Nephron progenitor cell (in vitro differentiated cells): ENCODE measurements at regions not wholly inside any gene's neighbourhood (a gene's known extent, or its start where the extent isn't known, plus 50 kb on each side); places are given as distances from the start of the nearest gene placed in this dataset.

Source experiments
- DNase-seq: peaks from one replicate; pipeline ENCODE4 v3.0.0; 2021
- H3K27ac Mint-ChIP-seq: 2 replicates; pipeline ENCODE4 v1.8.0; 2021; ENCODE audit warnings: mild to moderate bottlenecking, moderate library complexity, mixed read lengths
- H3K27me3 Mint-ChIP-seq: 2 replicates; pipeline ENCODE4 v1.8.0; 2021; ENCODE audit warnings: mild to moderate bottlenecking, low read depth, mixed read lengths; ENCODE audit not compliant: poor library complexity
- H3K36me3 Mint-ChIP-seq: 2 replicates; pipeline ENCODE4 v1.8.0; 2021; ENCODE audit warnings: low read depth, mixed read lengths
- H3K4me1 Mint-ChIP-seq: 2 replicates; pipeline ENCODE4 v1.8.0; 2021; ENCODE audit warnings: mixed read lengths
- H3K4me3 Mint-ChIP-seq: 2 replicates; pipeline ENCODE4 v1.8.0; 2021; ENCODE audit warnings: mild to moderate bottlenecking, moderate library complexity, mixed read lengths
- H3K9me3 Mint-ChIP-seq: 2 replicates; pipeline ENCODE4 v1.8.0; 2021; ENCODE audit warnings: mild to moderate bottlenecking, moderate library complexity, mixed read lengths
- TF ChIP-seq, protein P1 (sequence below): fragments of 200-600 bp; sonication (generic); IDR thresholded peaks from 2 replicates; pipeline ENCODE4 v1.5.0; 2021; ENCODE audit warnings: antibody characterized with exemption

DNA sequence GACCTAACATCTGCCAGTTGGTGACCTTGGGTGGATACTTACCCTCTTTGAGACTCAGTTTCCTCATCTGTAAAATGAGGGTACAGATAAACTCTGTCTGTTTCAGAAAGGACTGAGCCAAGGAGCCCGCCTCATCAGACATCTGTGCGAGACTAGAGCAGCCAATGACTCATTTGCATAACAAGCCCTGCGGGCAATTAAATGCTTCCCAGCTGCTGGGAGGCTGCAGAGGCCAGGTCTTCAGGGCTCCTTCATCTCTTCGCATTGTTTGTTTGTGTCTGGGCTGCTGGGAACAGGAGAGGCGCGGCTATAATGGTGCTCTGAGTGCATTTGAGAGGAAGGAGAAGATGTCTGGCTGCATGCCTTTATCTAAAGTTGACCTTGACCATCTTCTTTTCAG is 85.0 kb downstream of the ADRA2C start:
- Mint-ChIP-seq H3K36me3 (no peaks in the 10 kb centered on the region), H3K4me1 (peaks cover 16% of the 10 kb centered on the region), H3K27me3 (peaks cover 25% of the 10 kb centered on the region), H3K9me3 (peaks cover 13% of the 10 kb centered on the region), H3K27ac (no peak overlapping the region), H3K4me3 (no peak overlapping the region)
- no peak for DNase-seq
- TF ChIP-seq, protein P1, sequence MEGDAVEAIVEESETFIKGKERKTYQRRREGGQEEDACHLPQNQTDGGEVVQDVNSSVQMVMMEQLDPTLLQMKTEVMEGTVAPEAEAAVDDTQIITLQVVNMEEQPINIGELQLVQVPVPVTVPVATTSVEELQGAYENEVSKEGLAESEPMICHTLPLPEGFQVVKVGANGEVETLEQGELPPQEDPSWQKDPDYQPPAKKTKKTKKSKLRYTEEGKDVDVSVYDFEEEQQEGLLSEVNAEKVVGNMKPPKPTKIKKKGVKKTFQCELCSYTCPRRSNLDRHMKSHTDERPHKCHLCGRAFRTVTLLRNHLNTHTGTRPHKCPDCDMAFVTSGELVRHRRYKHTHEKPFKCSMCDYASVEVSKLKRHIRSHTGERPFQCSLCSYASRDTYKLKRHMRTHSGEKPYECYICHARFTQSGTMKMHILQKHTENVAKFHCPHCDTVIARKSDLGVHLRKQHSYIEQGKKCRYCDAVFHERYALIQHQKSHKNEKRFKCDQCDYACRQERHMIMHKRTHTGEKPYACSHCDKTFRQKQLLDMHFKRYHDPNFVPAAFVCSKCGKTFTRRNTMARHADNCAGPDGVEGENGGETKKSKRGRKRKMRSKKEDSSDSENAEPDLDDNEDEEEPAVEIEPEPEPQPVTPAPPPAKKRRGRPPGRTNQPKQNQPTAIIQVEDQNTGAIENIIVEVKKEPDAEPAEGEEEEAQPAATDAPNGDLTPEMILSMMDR, result no peak

DNA sequence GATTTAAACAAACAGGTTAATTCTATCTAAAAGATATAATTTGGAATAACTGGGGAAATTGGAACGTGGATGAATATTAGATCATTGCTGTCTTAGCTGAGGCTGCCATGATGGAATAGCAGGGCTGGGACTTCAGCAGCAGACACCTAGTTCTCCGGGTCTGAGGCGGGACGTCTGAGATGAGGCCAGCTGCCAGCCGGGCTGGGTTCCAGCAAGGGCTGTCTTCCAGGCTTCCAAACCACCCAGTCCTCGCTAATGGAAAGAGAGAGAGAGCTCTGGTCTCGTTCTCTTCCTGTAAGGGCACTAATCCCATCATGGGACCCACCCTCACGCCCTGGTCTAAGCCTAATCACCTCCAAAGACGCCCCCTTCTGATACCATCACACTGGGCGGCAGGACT is 85.7 kb downstream of the ADRA2C start:
- TF ChIP-seq, protein P1, result no peak
- peaks cover 32% of the 10 kb centered on the region for H3K27me3 Mint-ChIP-seq
- no peaks in the 10 kb centered on the region for H3K36me3 Mint-ChIP-seq
- no peak overlapping the region for H3K4me3 Mint-ChIP-seq
- peaks cover 13% of the 10 kb centered on the region for H3K9me3 Mint-ChIP-seq
- no peak for DNase-seq
- no peak overlapping the region for H3K27ac Mint-ChIP-seq
- peaks cover 11% of the 10 kb centered on the region for H3K4me1 Mint-ChIP-seq

DNA sequence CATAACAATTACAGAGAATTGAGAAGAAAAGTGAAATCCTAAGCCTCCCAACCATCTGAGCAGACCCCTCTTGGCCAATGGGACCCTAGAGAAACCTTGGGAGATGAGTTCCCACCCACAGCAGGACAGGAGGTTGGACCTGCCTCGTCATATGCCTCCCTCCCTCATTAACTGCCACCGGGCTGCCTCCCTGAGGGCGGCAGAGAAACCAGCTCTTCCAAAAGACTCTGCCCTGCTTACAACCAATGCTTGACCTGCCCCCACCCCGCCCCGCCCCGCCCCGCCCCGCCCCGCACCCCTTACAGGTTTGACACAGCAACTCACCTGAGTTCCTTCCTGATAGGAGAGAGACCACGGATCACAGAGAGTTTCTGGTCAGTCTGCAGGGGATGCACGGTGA is 86.1 kb downstream of the ADRA2C start:
- TF ChIP-seq, protein P1, result no peak

DNA sequence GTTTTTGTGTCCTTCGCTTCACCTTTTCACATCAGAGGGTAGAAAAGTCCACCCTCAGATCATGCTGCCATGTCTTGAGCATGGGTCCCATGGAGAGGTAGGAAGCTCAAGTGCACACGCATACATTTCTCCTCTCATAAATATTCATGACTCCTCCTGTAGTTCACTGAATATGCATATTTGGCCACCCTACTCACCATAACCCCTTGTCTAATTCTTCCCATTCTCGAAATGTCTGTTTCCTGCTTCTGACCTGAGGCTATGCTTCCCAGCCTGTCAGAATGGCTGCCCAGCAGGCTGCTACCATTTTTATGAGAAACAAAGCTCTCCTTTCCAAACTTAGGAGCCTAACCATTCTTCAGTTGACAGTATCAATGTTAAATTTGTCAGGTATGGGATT is 86.5 kb downstream of the ADRA2C start:
- TF ChIP-seq, protein P1, result no peak
- peaks cover 13% of the 10 kb centered on the region for H3K9me3 Mint-ChIP-seq
- H3K4me1 Mint-ChIP-seq, result peaks cover 4% of the 10 kb centered on the region
- no peaks in the 10 kb centered on the region for H3K36me3 Mint-ChIP-seq
- H3K27ac Mint-ChIP-seq, result no peak overlapping the region
- H3K27me3 Mint-ChIP-seq, result peaks cover 32% of the 10 kb centered on the region
- H3K4me3 Mint-ChIP-seq, result no peak overlapping the region
- no peak for DNase-seq

More for the DNA sequence above, 86.1 kb downstream of the ADRA2C start:
- Mint-ChIP-seq H3K27me3 (peaks cover 32% of the 10 kb centered on the region), H3K36me3 (no peaks in the 10 kb centered on the region), H3K4me1 (peaks cover 7% of the 10 kb centered on the region), H3K4me3 (no peak overlapping the region), H3K27ac (no peak overlapping the region), H3K9me3 (peaks cover 13% of the 10 kb centered on the region)
- no peak for DNase-seq

DNA sequence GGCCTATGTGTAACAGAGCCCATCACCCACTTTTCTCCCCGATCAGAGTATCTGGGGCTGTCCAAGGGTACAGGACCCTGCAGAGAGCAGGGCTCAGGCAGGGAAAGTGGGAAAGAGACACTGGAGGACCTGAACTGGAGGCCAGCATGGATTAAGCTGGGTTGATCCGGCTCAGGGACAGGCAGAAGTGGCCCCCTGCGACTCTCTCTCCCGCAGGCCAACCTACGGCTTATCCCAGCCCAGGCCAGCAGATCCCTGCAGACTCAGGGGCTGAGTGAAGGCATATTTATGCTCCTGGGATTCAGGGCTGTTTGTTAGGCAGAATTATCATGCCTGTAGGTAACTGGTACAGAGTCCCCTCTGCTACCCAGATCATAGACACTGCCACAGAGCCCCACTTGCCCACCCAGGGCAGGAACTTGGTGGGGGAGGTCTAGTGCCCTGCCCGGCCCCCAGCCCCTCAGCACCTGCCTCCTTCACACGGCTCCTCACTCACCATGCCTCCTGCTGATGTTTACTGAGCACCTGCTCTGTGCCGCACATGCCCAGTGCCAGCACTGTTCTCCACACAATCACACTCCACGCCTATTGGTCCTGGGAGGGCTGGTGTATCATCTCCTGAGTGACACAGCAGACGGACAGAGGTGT is 87.3 kb downstream of the ADRA2C start:
- Mint-ChIP-seq H3K9me3 (peaks cover 13% of the 10 kb centered on the region), H3K4me3 (no peak overlapping the region), H3K36me3 (no peaks in the 10 kb centered on the region), H3K27me3 (peaks cover 36% of the 10 kb centered on the region), H3K27ac (no peak overlapping the region), H3K4me1 (no peaks in the 10 kb centered on the region)
- TF ChIP-seq, protein P1, result no peak
- DNase-seq, result no peak

DNA sequence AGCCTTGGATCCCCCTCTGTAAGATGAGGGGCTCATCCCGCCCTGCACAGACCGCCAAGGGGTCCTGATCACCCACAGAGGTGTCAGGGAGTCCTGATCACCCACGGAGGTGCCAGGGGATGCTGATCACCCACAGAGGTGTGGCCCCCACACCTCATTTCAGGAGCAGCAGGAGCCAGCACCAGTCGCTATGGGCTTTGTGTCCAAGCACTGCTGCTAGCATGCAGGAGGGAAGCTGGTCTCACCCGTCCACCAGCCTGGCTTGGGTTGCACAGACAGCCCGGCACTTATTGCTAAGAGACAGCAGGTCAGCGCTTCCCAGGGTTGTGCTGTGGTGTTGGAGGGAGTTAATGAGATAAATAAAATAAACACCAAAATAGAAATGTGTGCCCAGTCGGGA is 88.5 kb downstream of the ADRA2C start:
- Mint-ChIP-seq H3K27me3 (peaks cover 33% of the 10 kb centered on the region), H3K4me3 (no peak overlapping the region), H3K27ac (no peak overlapping the region), H3K36me3 (no peaks in the 10 kb centered on the region), H3K4me1 (no peaks in the 10 kb centered on the region), H3K9me3 (peaks cover 11% of the 10 kb centered on the region)
- DNase-seq, result no peak
- TF ChIP-seq, protein P1, result no peak
